IPS-11a (cell line): ENCODE measurements at regions not wholly inside any gene's neighbourhood (a gene's known extent, or its start where the extent isn't known, plus 50 kb on each side); places are given as distances from the start of the nearest gene placed in this dataset.

ENCODE experiments used
- H3K4me3 ChIP-seq: one replicate; pipeline ENCODE4 v1.5.1; 2013; ENCODE audit warnings: low read depth, low read length, control low read depth

- no peak overlapping the region for H3K4me3 ChIP-seq
Measured at GRCh38 chr22:27617214-27617881, 184.2 kb downstream of the MN1 start.

DNA sequence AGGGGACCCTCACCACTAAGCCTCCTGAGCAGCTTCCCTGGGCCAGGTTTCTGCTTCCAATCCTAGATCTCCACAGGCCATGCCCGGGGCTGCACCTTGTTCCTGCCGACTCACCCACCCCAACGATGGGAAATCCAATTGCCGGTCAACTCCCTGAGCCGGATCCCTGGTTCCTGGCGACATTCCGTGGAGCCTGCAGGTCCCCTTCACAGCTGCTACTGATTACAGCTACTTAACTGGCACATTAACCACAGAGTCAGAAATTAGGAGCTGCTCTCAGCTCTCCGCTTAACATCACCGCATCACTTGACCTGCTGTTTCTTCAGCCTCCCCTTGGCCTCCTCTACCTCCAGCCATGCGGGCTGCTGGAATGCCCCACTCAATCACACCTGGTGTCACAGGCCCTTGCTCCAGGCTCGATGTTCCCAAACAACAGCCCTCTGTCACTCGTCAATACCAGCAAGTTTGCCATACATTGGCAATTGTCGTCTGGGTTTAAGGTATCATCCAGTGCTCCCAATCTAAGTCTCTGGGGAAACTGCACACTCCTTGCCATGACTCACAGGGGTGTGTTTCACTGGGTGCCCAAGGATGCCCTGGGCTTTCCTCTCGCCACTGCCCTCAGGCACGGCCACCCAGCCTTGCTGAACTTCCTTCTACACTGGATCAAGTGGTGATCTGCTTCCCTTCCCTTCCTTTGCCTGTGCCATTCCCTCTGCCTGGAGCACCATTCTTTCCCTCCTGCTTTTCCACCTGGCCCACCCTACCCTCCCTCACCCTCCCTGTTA is 181.0 kb downstream of the MN1 start:
- H3K4me3 ChIP-seq: no peak overlapping the region

GRCh38 chr22:27621486-27622070 is 180.0 kb downstream of the MN1 start:
- H3K4me3 ChIP-seq: no peak overlapping the region

DNA sequence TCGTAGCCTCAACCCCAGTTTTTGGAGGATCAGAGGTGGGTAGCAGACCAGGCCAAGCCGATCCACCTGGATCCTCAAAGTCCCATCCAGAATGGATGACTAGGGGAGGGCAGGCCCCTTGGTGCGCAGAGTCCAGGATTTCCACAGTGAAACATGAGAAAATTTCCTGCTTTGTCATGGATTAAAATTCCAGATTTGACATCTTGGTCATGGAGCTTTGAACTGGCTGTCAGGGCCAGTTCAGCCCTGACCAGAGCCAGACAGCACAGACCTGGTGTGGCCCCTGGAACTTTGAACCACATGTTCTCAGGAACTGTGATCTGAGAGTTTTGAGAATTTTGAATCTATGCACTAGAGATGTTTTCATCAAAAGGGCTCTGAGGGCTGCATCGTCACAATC is 177.5 kb downstream of the MN1 start:
- H3K4me3 ChIP-seq: no peak overlapping the region

- H3K4me3 ChIP-seq: no peak overlapping the region
Measured at GRCh38 chr22:27624705-27625104, 176.9 kb downstream of the MN1 start.

GRCh38 chr22:27625769-27626674 is 175.5 kb downstream of the MN1 start:
- no peak overlapping the region for H3K4me3 ChIP-seq

- H3K4me3 ChIP-seq: no peak overlapping the region
Measured at GRCh38 chr22:27626675-27627443, 174.7 kb downstream of the MN1 start.

- H3K4me3 ChIP-seq: no peak overlapping the region
Measured at GRCh38 chr22:27627444-27627833, 174.1 kb downstream of the MN1 start.

- no peak overlapping the region for H3K4me3 ChIP-seq
Measured at GRCh38 chr22:27627901-27628300, 173.7 kb downstream of the MN1 start.

GRCh38 chr22:27628341-27628740 is 173.2 kb downstream of the MN1 start:
- no peak overlapping the region for H3K4me3 ChIP-seq

GRCh38 chr22:27628891-27629631 is 172.5 kb downstream of the MN1 start:
- no peak overlapping the region for H3K4me3 ChIP-seq

- no peak overlapping the region for H3K4me3 ChIP-seq
Measured at GRCh38 chr22:27629908-27630673, 171.5 kb downstream of the MN1 start.

DNA sequence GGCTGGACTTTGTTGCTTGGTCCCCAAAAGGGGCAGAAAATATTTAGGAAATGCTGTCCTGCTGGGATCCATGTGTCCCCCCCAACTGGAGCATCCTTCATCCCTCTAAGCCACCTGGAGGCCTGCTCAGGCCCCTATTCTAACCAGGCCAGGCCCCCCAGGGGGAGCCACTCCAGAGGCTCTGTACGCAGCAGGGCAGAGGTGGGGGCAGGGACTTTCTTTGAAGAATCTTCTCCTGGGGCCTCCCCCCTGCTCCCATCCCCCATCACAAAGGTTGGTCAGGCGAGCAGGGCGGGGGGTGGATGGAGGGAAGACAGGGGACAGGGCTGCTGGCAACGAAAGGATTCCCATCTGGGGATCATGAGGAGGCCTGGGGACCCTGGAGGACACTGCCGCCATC is 170.8 kb downstream of the MN1 start:
- no peak overlapping the region for H3K4me3 ChIP-seq

DNA sequence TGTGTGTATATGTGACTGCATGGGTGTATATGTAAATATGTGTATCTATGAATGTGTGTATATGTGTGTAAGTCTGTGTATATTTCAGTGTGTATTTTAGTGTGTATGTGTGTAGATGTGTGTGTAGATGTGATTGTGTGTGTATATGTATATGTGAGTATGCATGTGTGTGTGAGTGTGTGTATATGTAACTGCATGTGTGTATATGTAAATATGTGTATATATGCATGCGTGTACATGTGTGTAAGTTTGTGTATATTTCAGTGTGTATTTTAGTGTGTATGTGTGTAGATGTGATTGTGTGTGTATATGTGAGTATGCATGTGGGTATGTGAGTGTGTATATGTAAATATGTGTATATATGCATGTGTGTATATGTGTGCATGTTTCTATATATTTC is 169.9 kb downstream of the MN1 start:
- H3K4me3 ChIP-seq: no peak overlapping the region

GRCh38 chr22:27632451-27633295 is 168.9 kb downstream of the MN1 start:
- no peak overlapping the region for H3K4me3 ChIP-seq

GRCh38 chr22:27633296-27633871 is 168.2 kb downstream of the MN1 start:
- H3K4me3 ChIP-seq: no peak overlapping the region

DNA sequence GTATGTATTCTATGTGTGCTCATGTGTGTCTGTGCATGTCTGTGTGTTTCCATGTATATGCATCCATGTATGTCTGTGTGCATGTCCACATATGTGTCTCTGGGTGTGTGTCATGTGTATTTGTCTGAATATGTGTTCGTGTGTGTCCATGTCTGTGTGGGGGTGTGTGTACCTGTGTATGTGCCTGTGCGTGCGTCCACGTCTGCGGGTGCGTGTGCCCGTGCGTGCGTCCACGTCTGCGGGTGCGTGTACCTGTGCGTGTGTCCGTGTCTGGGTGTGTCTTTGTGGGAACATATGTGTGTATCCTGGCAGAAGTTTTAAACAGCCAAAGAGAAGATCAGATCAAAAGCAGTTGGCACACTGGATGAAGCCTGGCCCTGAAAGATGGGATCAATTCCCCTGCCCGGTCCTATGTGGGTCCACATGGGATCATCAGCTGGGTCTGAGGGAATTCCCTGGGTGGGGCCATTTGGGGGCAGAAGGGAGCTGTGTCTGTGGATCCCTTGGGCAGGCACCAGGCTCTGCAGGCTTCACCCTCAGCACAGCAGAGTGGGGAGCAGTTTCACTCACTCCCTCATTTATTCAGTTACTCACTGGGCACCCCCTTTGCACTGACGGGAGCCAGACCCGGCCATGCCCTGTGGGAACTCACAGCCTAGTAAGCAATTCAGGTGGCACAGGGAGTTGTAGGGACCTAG is 167.4 kb downstream of the MN1 start:
- no peak overlapping the region for H3K4me3 ChIP-seq
